ENCODE measurements at regions not wholly inside any gene's neighbourhood (a gene's known extent, or its start where the extent isn't known, plus 50 kb on each side); places are given as distances from the start of the nearest gene placed in this dataset.
"Not testable (repeated sequence)": the region's sequence is repeated elsewhere in the genome, so short reads cannot be mapped to it uniquely, and the experiment has no call there.

DNA sequence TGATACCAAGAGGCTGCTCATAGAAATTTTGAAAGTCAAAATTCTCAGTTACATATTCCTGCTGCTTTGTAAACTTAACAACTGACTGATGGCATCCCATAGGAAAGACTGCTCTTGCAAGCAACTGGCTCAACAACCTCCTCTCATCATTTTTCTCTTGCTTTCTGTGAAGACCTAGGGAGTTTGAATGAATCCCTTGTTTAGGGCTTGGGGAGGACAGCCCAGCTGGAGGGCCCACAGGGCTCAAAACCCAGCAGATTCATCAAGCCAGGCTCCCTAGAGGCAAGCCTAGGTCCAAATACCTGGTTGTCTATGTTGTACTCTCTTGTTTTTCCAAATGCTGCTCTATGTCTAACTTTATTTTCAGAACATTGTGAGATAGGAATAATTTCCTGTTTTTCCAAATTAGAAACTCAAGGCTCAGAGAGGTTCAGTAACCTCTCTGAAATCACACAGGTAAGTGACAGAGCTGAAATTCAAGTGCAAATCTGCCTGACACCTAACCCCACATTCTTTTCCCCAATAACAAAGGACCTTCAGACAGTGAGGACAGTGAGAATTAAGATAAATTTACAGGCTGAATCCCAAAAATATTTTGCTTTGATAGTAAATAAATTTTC is 558.9 kb upstream of the KLF4 start:
- FAIRE-seq, result peak; percentile 21
- Histone ChIP-seq H3K27me3 (ENCODE audit: control insufficient read depth in 2 of 2, insufficient read depth in 2 of 2, low read length in 2 of 2) (no peaks in the 10 kb centered on the region), H2AFZ (ENCODE audit: low read depth, low read length) (no peak overlapping the region), H3K9ac (replicated peaks; ENCODE audit: extremely low read depth, insufficient read depth, low read length) (peak overlapping the region; percentile 39), H3K4me3 (replicated peaks in 1 of 3; ENCODE audit: insufficient read depth in 1 of 3, low read depth in 1 of 3, low read length in 3 of 3) (no peak overlapping the region), H4K20me1 (replicated peaks; ENCODE audit: control insufficient read depth, extremely low read depth, insufficient read depth, low read length) (no peaks in the 10 kb centered on the region), H3K4me2 (ENCODE audit: insufficient read depth, low read length) (no peak overlapping the region), H3K9me3 (replicated peaks; ENCODE audit: control insufficient read depth, insufficient read depth, low read length) (no peaks in the 10 kb centered on the region), H3K4me1 (ENCODE audit: control insufficient read depth, extremely low read depth, insufficient read depth, low read length) (peaks cover 17% of the 10 kb centered on the region), H3K27ac (ENCODE audit: insufficient read depth, low read depth, low read length) (peak overlapping the region; percentile 38), H3K9me1 (replicated peaks; ENCODE audit: control insufficient read depth, extremely low read depth, insufficient read depth, low read length) (no peaks in the 10 kb centered on the region), H3K79me2 (ENCODE audit: control insufficient read depth, insufficient read depth, low read length) (no peaks in the 10 kb centered on the region), H3K36me3 (ENCODE audit: control insufficient read depth in 2 of 2, extremely low read depth in 1 of 2, insufficient read depth in 2 of 2, low read length in 2 of 2) (no peaks in the 10 kb centered on the region)
- intact Hi-C loops (cut with micrococcal nuclease), result no loop called here
- DNase-seq (ENCODE audit: low read depth, low spot score), result no peak
- TF ChIP-seq POLR2A (IDR thresholded peaks at IDR 0.05; ENCODE audit: low read depth, low read length), result no peak
- no peak for TF ChIP-seq JUN (IDR thresholded peaks at IDR 0.05; ENCODE audit: borderline replicate concordance, insufficient read depth, insufficient read length, low read depth)
- TF ChIP-seq, protein P1, sequence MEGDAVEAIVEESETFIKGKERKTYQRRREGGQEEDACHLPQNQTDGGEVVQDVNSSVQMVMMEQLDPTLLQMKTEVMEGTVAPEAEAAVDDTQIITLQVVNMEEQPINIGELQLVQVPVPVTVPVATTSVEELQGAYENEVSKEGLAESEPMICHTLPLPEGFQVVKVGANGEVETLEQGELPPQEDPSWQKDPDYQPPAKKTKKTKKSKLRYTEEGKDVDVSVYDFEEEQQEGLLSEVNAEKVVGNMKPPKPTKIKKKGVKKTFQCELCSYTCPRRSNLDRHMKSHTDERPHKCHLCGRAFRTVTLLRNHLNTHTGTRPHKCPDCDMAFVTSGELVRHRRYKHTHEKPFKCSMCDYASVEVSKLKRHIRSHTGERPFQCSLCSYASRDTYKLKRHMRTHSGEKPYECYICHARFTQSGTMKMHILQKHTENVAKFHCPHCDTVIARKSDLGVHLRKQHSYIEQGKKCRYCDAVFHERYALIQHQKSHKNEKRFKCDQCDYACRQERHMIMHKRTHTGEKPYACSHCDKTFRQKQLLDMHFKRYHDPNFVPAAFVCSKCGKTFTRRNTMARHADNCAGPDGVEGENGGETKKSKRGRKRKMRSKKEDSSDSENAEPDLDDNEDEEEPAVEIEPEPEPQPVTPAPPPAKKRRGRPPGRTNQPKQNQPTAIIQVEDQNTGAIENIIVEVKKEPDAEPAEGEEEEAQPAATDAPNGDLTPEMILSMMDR (IDR thresholded peaks at IDR 0.05; ENCODE audit: extremely low read depth in 1 of 2, insufficient read depth in 1 of 2, low read depth in 1 of 2, low read length in 2 of 2), result no peak
- no peak for TF ChIP-seq GATA2 (IDR thresholded peaks at IDR 0.05; ENCODE audit: insufficient read depth, insufficient read length, low read depth, low read length)
- TF ChIP-seq, protein P2, sequence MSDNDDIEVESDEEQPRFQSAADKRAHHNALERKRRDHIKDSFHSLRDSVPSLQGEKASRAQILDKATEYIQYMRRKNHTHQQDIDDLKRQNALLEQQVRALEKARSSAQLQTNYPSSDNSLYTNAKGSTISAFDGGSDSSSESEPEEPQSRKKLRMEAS (IDR thresholded peaks at IDR 0.05; ENCODE audit: insufficient read depth, insufficient read length), result no peak
- TF ChIP-seq FOS (IDR thresholded peaks at IDR 0.05; ENCODE audit: borderline replicate concordance, insufficient read depth, low read length), result no peak
- no peak for TF ChIP-seq EZH2 (IDR thresholded peaks at IDR 0.05; ENCODE audit: borderline replicate concordance, low read depth, low read length, severe bottlenecking)
- no peak for TF ChIP-seq MYC (IDR thresholded peaks at IDR 0.05; ENCODE audit: low read depth, low read length)
- no peak for TF ChIP-seq POLR2AphosphoS5 (IDR thresholded peaks at IDR 0.05; ENCODE audit: insufficient read depth, low read depth, low read length)
- POLR2A ChIA-PET, result interaction anchor here (0.5 kb wide), 1 partner anchor 559 kb away, joined by 4 read pairs; no protein-coding TSS in a partner anchor
- BruUV-seq (replicated peaks), result no TSS peak
- CTCF ChIA-PET, result interaction anchor here (0.7 kb wide), 1 partner anchor 11 kb away, joined by 3 read pairs; no protein-coding TSS in a partner anchor
- dilution Hi-C loops (cut with MboI; ENCODE audit: extremely low pct_ligation_motif_present, low sequenced_read_pairs), result no loop called here

DNA sequence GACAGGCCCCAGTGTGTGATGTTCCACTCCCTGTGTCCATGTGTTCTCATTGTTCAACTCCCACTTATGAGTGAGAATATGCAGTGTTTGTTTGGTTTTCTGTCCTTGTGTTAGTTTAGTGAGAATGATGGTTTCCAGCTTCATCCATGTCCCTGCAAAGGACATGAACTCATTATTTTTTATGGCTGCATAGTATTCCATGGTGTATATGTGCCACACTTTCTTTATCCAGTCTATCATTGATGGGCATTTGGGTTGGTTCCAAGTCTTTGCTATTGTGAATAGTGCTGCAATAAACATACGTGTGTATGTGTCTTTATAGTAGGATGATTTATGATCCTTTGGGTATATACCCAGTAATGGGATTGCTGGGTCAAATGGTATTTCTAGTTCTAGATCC is 558.2 kb upstream of the KLF4 start:
- H4K20me1 ChIP-seq (replicated peaks; ENCODE audit: control insufficient read depth, extremely low read depth, insufficient read depth, low read length); H3K27me3 ChIP-seq (ENCODE audit: control insufficient read depth in 2 of 2, insufficient read depth in 2 of 2, low read length in 2 of 2); FAIRE-seq; H3K27ac ChIP-seq (ENCODE audit: insufficient read depth, low read depth, low read length); H3K4me3 ChIP-seq (replicated peaks in 1 of 3; ENCODE audit: insufficient read depth in 1 of 3, low read depth in 1 of 3, low read length in 3 of 3); H3K36me3 ChIP-seq (ENCODE audit: control insufficient read depth in 2 of 2, extremely low read depth in 1 of 2, insufficient read depth in 2 of 2, low read length in 2 of 2); POLR2A ChIA-PET; H3K9me3 ChIP-seq (replicated peaks; ENCODE audit: control insufficient read depth, insufficient read depth, low read length); CTCF ChIA-PET; intact Hi-C loops (cut with micrococcal nuclease); BruUV-seq (replicated peaks); H3K9ac ChIP-seq (replicated peaks; ENCODE audit: extremely low read depth, insufficient read depth, low read length); DNase-seq (ENCODE audit: low read depth, low spot score); H3K79me2 ChIP-seq (ENCODE audit: control insufficient read depth, insufficient read depth, low read length); H2AFZ ChIP-seq (ENCODE audit: low read depth, low read length); dilution Hi-C loops (cut with MboI; ENCODE audit: extremely low pct_ligation_motif_present, low sequenced_read_pairs); H3K9me1 ChIP-seq (replicated peaks; ENCODE audit: control insufficient read depth, extremely low read depth, insufficient read depth, low read length); H3K4me2 ChIP-seq (ENCODE audit: insufficient read depth, low read length): not testable (repeated sequence)
- H3K4me1 ChIP-seq (ENCODE audit: control insufficient read depth, extremely low read depth, insufficient read depth, low read length), result peaks cover 14% of the 10 kb centered on the region

All from endothelial cell of umbilical vein (primary cell).